Tibial nerve (tissue), 4 donors: ENCODE measurements at regions not wholly inside any gene's neighbourhood (a gene's known extent, or its start where the extent isn't known, plus 50 kb on each side); places are given as distances from the start of the nearest gene placed in this dataset.

Experiments used
- EP300 ChIP-seq, 2 donors: sonication (generic); formaldehyde crosslinking; IDR thresholded peaks; one replicate each; pipeline ENCODE4 v1.6.1; 2017; ENCODE audit warnings: antibody characterized with exemption in 2 of 2, mild to moderate bottlenecking in 1 of 2
- TF ChIP-seq, protein P1 (sequence below), 5 experiments: fragments of 200-600 bp in 3 of 5; fragments of 450-650 bp in 2 of 5; sonication (generic) in 3 of 5; IDR thresholded peaks; one replicate each; pipeline ENCODE4 v1.5.1; 2016 to 2019; ENCODE audit warnings: antibody characterized with exemption in 5 of 5, mild to moderate bottlenecking in 3 of 5, moderate library complexity in 2 of 5

DNA sequence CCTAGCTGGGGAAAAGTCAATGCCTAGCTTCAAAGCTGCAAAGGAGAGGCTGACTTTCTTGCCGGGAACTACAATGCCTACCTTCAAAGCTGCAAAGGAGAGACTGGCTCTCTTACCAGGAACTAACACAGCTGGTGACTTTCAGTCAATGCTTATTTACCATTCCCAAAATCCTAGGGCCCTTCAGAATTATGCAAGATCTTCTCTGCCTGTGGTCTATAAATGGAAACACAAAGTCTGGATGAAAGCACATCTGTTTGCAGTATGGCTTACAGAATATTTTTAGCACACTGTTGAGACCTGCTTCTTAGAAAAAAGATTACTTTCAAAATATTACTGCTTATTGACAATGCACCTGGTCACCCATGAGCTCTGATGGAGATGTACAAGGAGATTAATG, 259.4 kb downstream of the PLK2 start:
- TF ChIP-seq, protein P1, sequence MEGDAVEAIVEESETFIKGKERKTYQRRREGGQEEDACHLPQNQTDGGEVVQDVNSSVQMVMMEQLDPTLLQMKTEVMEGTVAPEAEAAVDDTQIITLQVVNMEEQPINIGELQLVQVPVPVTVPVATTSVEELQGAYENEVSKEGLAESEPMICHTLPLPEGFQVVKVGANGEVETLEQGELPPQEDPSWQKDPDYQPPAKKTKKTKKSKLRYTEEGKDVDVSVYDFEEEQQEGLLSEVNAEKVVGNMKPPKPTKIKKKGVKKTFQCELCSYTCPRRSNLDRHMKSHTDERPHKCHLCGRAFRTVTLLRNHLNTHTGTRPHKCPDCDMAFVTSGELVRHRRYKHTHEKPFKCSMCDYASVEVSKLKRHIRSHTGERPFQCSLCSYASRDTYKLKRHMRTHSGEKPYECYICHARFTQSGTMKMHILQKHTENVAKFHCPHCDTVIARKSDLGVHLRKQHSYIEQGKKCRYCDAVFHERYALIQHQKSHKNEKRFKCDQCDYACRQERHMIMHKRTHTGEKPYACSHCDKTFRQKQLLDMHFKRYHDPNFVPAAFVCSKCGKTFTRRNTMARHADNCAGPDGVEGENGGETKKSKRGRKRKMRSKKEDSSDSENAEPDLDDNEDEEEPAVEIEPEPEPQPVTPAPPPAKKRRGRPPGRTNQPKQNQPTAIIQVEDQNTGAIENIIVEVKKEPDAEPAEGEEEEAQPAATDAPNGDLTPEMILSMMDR (IDR thresholded peaks at IDR 0.05), result no peak
- no peak for TF ChIP-seq EP300 (IDR thresholded peaks at IDR 0.05)
